Upper lobe of left lung (tissue), 6 donors: ENCODE measurements at regions not wholly inside any gene's neighbourhood (a gene's known extent, or its start where the extent isn't known, plus 50 kb on each side); places are given as distances from the start of the nearest gene placed in this dataset.

Source experiments
- ATAC-seq, 2 donors: fragments of 200-7000 bp; cut with Tn5 transposase; one replicate each; pipeline ENCODE4 v1.9.1; 2022; ENCODE audit warnings: mild to moderate bottlenecking in 2 of 2, moderate library complexity in 2 of 2; ENCODE audit not compliant: low FRiP score in 2 of 2
- DNase-seq, 2 donors: peaks; one replicate each; pipeline ENCODE4 v3.0.0-alpha.2; 2019 to 2020
- H3K27ac ChIP-seq, 4 donors: fragments of 200-600 bp; sonication (generic); one replicate each; pipeline ENCODE4 v1.5.1; 2016 to 2019
- H3K27me3 ChIP-seq, 4 donors: fragments of 200-600 bp; sonication (generic); one replicate each; pipeline ENCODE4 v1.5.1; 2017 to 2019
- H3K36me3 ChIP-seq, 4 donors: fragments of 200-600 bp; sonication (generic); one replicate each; pipeline ENCODE4 v1.5.1; 2016 to 2019
- H3K4me1 ChIP-seq, 4 donors: fragments of 200-600 bp; sonication (generic); one replicate each; pipeline ENCODE4 v1.5.1; 2018 to 2019
- H3K4me3 ChIP-seq, 4 donors: fragments of 200-600 bp; sonication (generic); one replicate each; pipeline ENCODE4 v1.5.1; 2017 to 2019; ENCODE audit warnings: mild to moderate bottlenecking in 2 of 4, moderate library complexity in 1 of 4
- H3K9me3 ChIP-seq, 4 donors: fragments of 200-600 bp; sonication (generic); one replicate each; pipeline ENCODE4 v1.5.1; 2018 to 2019
- CTCF ChIP-seq, 6 experiments: fragments of 450-650 bp in 4 of 6; fragments of 200-600 bp in 2 of 6; sonication (generic) in 2 of 6; IDR thresholded peaks; one replicate each; pipeline ENCODE4 v1.5.1; 2016 to 2019; ENCODE audit warnings: antibody characterized with exemption in 6 of 6
- EP300 ChIP-seq, 4 donors: sonication (generic); formaldehyde crosslinking; IDR thresholded peaks; one replicate each; pipeline ENCODE4 v1.5.1; 2017; ENCODE audit warnings: antibody characterized with exemption in 4 of 4, control low read depth in 2 of 4
- POLR2A ChIP-seq, 4 donors: fragments of 450-650 bp; IDR thresholded peaks; one replicate each; pipeline ENCODE4 v1.5.1; 2016 to 2017; ENCODE audit warnings: antibody characterized with exemption in 4 of 4, mild to moderate bottlenecking in 2 of 4
- POLR2AphosphoS5 ChIP-seq, 2 donors: sonication (generic); formaldehyde crosslinking; IDR thresholded peaks; one replicate each; pipeline ENCODE4 v1.5.1; 2017; ENCODE audit warnings: antibody characterized with exemption in 2 of 2
- WGBS, 2 donors: methylation state at CpG; one replicate each; pipeline ENCODE4 v1.1.5; 2017 to 2018; 5-methylcytosine and 5-hydroxymethylcytosine counted together
- donor health status: DM: no; HTN: no; CAD: no; lungs with moderate emphysema.
- donor health status: DM: no; HTN: yes; CAD: no; lungs with severe emphysema.

DNA sequence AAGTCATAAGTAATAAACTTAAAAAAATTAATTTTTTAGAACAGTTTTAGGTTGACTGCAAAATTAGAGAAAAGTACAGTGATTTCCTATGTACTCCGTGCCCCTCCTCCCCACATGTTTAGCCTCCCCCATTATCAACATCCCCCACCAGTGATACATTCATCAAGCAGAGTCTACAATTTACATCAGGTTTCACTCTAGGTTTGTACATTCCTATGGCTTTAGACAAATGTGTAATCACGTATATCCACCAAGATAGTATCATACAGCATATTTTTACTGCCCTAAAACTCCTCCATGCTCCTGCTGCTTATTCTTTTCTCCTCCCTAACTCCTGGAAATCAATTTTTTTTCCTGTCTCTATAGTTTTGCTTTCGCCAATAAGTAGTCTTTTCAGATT lies 438.7 kb downstream of the LRFN5 start:
- Histone ChIP-seq H3K9me3 (no peaks in the 10 kb centered on the region), H3K27me3 (no peaks in the 10 kb centered on the region), H3K4me3 (no peak overlapping the region), H3K36me3 (no peaks in the 10 kb centered on the region), H3K4me1 (no peaks in the 10 kb centered on the region), H3K27ac (no peak overlapping the region)
- no peak for ATAC-seq
- DNase-seq = no peak
- TF ChIP-seq CTCF (IDR thresholded peaks at IDR 0.05) (no peak), POLR2AphosphoS5 (IDR thresholded peaks at IDR 0.05) (no peak), EP300 (IDR thresholded peaks at IDR 0.05) (no peak), POLR2A (IDR thresholded peaks at IDR 0.05) (no peak)
- 84 to 85% methylated on average over 3 of the region's 3 CpGs for WGBS, 2 donors

DNA sequence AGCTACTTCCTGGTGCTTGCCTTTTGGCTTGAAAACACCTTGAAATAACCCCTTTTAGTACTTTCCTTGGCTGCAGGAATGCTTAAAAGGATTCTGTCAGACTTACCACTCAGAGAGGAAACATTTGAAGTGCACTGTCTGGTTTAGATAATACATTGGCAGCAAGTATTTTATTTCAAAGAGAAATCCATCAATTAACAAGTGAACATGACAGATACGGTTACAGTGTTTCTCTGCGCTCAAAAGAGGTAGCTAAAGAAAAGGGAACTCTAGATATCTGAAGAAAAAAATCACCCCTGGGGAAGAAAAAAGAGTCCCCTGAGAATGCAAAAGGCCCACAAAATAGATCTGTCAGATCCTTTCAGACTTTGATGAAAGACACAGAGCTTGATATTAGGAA lies 421.9 kb downstream of the LRFN5 start:
- ATAC-seq (no peak), DNase-seq (no peak)
- 58 to 63% methylated on average over 2 of the region's 2 CpGs for WGBS, 2 donors
- no peak overlapping the region for H3K4me3 ChIP-seq
- no peaks in the 10 kb centered on the region for H3K27me3 ChIP-seq
- H3K27ac ChIP-seq = no peak overlapping the region
- H3K36me3 ChIP-seq = no peaks in the 10 kb centered on the region
- H3K4me1 ChIP-seq = no peaks in the 10 kb centered on the region
- no peaks in the 10 kb centered on the region for H3K9me3 ChIP-seq
- TF ChIP-seq EP300 (IDR thresholded peaks at IDR 0.05) (no peak), POLR2AphosphoS5 (IDR thresholded peaks at IDR 0.05) (no peak), POLR2A (IDR thresholded peaks at IDR 0.05) (no peak), CTCF (IDR thresholded peaks at IDR 0.05) (no peak)

DNA sequence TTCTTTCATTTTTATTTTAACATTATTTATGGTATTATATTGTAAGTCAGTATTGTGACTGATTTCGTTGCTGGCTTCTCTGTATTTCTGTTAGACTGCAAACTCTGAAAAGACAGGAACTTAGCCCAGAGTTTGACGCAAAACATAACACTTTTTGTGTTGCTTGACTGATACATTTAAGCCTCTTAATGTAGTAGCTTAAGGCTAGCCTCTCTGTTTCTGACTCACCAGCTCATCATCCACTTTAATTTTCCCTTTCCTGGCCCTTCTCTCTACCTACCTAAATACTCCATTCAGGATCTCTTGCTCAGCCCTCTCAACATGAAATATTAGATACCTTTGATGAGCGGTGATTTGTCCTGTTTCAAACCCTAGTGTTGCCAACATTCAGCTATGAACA lies 420.6 kb downstream of the LRFN5 start:
- ATAC-seq = no peak
- 76 to 84% methylated on average over 3 of the region's 3 CpGs for WGBS, 2 donors

DNA sequence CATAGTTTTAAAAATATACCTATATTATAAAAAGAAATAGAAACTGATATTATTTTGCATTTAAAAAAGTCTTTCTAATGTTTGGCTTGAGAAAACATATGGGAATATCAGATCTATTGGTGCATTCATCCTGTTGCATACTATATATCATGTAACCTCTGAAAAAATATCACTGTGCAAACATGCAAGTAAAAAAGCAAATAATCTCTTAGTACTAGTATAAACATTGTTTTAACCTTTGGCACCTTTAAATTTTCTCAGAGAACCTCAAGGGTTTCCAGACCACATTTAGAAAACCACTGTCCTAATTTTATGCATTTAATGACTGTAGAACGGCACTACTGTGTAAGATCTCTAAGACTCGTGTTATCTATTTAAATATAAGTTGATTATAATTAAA lies 416.8 kb downstream of the LRFN5 start:
- Histone ChIP-seq H3K27me3 (no peaks in the 10 kb centered on the region), H3K4me3 (no peak overlapping the region), H3K4me1 (no peaks in the 10 kb centered on the region), H3K9me3 (no peaks in the 10 kb centered on the region), H3K27ac (no peak overlapping the region), H3K36me3 (no peaks in the 10 kb centered on the region)
- no peak for DNase-seq
- TF ChIP-seq POLR2AphosphoS5 (IDR thresholded peaks at IDR 0.05) = no peak
- no peak for TF ChIP-seq CTCF (IDR thresholded peaks at IDR 0.05)
- no peak for TF ChIP-seq POLR2A (IDR thresholded peaks at IDR 0.05)
- no peak for TF ChIP-seq EP300 (IDR thresholded peaks at IDR 0.05)
- 42 to 49% methylated on average over 2 of the region's 2 CpGs for WGBS, 2 donors
- ATAC-seq = no peak

More for the DNA sequence above, 420.6 kb downstream of the LRFN5 start:
- Histone ChIP-seq H3K4me3 (no peak overlapping the region), H3K27me3 (no peaks in the 10 kb centered on the region), H3K27ac (no peak overlapping the region), H3K36me3 (no peaks in the 10 kb centered on the region), H3K4me1 (no peaks in the 10 kb centered on the region), H3K9me3 (no peaks in the 10 kb centered on the region)
- TF ChIP-seq CTCF (IDR thresholded peaks at IDR 0.05) (no peak), EP300 (IDR thresholded peaks at IDR 0.05) (no peak), POLR2AphosphoS5 (IDR thresholded peaks at IDR 0.05) (no peak), POLR2A (IDR thresholded peaks at IDR 0.05) (no peak)
- no peak for DNase-seq

GRCh38 chr14:42014301-42014700 lies 407.6 kb downstream of the LRFN5 start:
- 69 to 86% methylated on average over 3 of the region's 3 CpGs for whole genome bisulfite sequencing, 2 donors
- DNase-seq (no peak), ATAC-seq (no peak)
- TF ChIP-seq EP300 (IDR thresholded peaks at IDR 0.05) (no peak), POLR2A (IDR thresholded peaks at IDR 0.05) (no peak), POLR2AphosphoS5 (IDR thresholded peaks at IDR 0.05) (no peak), CTCF (IDR thresholded peaks at IDR 0.05) (no peak)
- no peak overlapping the region for H3K4me3 ChIP-seq
- no peaks in the 10 kb centered on the region for H3K36me3 ChIP-seq
- H3K4me1 ChIP-seq = no peaks in the 10 kb centered on the region
- H3K9me3 ChIP-seq = no peaks in the 10 kb centered on the region
- no peaks in the 10 kb centered on the region for H3K27me3 ChIP-seq
- H3K27ac ChIP-seq = no peak overlapping the region
